Right cardiac atrium (tissue), 5 donors: ENCODE measurements at regions not wholly inside any gene's neighbourhood (a gene's known extent, or its start where the extent isn't known, plus 50 kb on each side); places are given as distances from the start of the nearest gene placed in this dataset.

Source experiments
- ATAC-seq, 2 donors: fragments of 200-7000 bp; cut with Tn5 transposase; one replicate each; pipeline versions ENCODE4 v1.8.0 to v1.9.1; 2020; ENCODE audit warnings: moderate library complexity in 2 of 2, mild to moderate bottlenecking in 1 of 2
- DNase-seq, 3 donors: peaks; one replicate each; pipeline ENCODE4 v3.0.0-alpha.2; 2020
- H3K27ac ChIP-seq: one replicate; pipeline ENCODE4 v1.5.1; 2013; ENCODE audit warnings: mild to moderate bottlenecking, low read length, control low read depth, moderate library complexity
- H3K27me3 ChIP-seq: one replicate; pipeline ENCODE4 v1.6.1; 2013; ENCODE audit not compliant: control insufficient read depth, insufficient read depth
- H3K4me1 ChIP-seq: one replicate; pipeline ENCODE4 v1.6.1; 2013; ENCODE audit warnings: low read length; ENCODE audit not compliant: control insufficient read depth, insufficient read depth
- H3K4me3 ChIP-seq: one replicate; pipeline ENCODE4 v1.5.1; 2013; ENCODE audit warnings: low read length, control low read depth
- H3K9me3 ChIP-seq: one replicate; pipeline ENCODE4 v1.6.1; 2013; ENCODE audit warnings: low read length; ENCODE audit not compliant: control insufficient read depth
- WGBS: extraction: QIAGEN DNeasy Blood & Tissue Kit; methylation state at CpG from one replicate; pipeline ENCODE4 v1.1.7; 2013; 5-methylcytosine and 5-hydroxymethylcytosine counted together
- intact Hi-C, 4 donors: fragments of 100-400 bp; cut with DNase I; formaldehyde crosslinking; loops; one replicate each; pipeline versions ENCODE4 v1.11.0 to v1.14.0; 2022 to 2023
- donor health status: healthy with polysubstance abuse.
- donor health status: DM: no; HTN: yes; CAD: no.
- donor health status: DM: no; HTN: no; CAD: no.
- donor health status: DM: no; HTN: yes; CAD: no; lungs with severe emphysema.
- donor health status: DM: yes; HTN: yes; CAD: no.

DNA sequence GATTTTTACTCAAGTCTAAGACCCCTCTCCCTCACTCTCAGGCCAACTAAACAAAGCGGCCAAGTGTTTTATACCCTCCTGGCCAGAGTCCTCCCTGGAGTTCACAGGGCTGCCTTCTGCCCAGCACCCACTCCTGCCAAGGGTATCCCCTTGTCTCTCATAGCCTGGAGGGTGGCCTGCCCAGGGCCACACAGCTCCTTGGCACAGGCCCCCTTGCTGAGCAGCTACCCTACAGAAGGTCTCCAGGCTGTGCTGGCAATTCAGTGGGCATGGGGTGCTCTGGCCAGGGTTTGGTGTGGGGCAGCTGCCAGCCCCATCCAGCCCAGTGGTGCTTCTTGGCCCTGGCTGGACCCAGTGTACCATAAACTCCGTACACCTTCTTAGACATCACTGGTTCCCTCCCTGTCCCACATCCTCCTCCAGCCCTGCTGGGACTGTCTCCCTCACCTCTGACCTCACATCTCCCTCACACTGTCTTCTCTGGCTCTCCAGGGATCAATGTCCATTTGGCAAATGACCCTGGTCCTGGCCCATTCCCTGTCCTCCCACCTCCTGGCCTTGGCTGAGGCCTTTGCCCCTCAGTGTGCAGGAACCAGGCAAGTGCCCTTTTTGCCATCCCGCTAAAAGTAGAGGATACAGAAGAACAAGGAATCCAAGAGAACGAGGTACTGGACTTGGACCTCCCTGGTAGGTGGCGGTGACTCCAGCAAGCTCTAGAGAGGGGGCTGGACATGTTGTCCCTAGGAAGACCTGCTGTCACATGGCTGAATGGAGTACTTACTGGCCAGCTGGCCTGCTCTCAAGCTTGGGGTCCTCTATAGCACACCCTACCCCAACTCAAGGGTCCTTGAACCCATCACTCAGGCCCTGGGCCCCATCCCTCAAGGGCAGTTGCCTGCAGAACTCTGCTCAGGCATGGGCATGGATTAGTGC lies 50.0 kb upstream of the TRPM1 start:
- intact Hi-C loops: no loop called here
- DNase-seq (no peak), ATAC-seq (peak in 1 of 2 donors; percentile 41)
- no peaks in the 10 kb centered on the region for H3K27me3 ChIP-seq
- H3K9me3 ChIP-seq: no peaks in the 10 kb centered on the region
- H3K4me3 ChIP-seq: no peak overlapping the region
- H3K27ac ChIP-seq: no peak overlapping the region
- H3K4me1 ChIP-seq: no peaks in the 10 kb centered on the region
- WGBS: 92% methylated on average over 5 of the region's 5 CpGs

DNA sequence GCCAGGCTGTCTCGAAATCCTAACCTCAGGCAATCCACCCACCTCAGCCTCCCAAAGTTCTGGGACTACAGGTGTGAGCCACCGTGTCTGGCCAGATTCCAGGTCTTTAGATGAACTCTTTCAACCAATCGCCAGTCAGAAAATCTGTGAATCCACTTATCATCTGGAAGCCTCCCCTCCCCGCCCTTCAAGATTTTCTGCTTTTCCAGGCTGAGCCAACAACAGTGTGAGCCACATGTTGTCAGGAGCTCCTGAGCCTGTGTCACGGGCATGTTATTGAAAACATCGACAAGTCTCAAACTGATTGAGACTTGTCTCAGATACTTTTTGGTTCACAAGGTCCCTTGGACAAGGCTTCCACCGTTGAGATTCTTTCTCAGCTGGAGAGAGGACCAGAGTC lies 52.0 kb upstream of the TRPM1 start:
- Histone ChIP-seq H3K4me1 (no peaks in the 10 kb centered on the region), H3K27me3 (no peaks in the 10 kb centered on the region), H3K4me3 (no peak overlapping the region), H3K9me3 (no peaks in the 10 kb centered on the region), H3K27ac (no peak overlapping the region)
- ATAC-seq: no peak
- WGBS: 77% methylated on average over 7 of the region's 7 CpGs
- DNase-seq: no peak
- intact Hi-C loops: no loop called here

DNA sequence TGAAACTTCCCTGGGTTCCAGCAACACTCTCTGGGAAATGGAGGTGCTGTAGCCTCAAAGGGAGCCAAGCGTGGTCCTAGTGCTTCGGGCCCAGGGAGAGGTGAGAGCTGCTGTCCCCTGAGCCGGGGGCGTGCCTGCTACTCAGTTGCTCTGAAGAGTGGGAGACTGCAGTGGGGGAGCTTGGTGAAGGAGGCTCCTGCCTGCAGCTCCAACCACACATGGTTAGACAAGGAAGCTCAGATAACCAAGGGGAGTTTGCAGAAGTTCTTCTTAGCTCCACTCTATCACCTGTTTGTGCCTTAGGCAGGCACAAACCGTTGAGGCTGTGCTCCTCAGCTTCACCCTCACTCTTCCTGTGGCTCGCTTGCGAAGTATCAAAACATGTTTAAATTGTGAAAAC lies 53.6 kb upstream of the TRPM1 start:
- Histone ChIP-seq H3K4me3 (no peak overlapping the region), H3K4me1 (no peaks in the 10 kb centered on the region), H3K27me3 (no peaks in the 10 kb centered on the region), H3K9me3 (no peaks in the 10 kb centered on the region), H3K27ac (no peak overlapping the region)
- ATAC-seq (no peak), DNase-seq (no peak)
- WGBS: 82% methylated on average over 7 of the region's 7 CpGs
- intact Hi-C loops: no loop called here

DNA sequence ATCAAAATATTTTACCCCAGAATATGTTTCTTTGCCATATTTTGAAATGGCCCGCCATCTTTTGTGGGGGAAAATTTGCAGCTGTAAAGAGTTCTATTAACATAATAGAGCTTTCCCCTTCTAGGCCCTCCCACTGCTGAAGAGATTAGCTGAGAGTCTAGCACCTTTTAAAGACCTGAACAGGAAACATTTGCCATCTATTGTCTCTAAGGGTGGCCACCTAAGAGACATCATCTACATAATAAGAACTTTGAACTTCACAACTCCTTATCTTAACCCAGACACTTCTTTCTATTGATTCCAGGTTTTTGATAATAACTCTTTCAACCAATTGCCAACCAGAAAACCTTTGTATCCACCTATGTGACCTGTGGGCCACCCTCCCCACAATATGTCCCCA lies 54.7 kb upstream of the TRPM1 start:
- ATAC-seq (no peak), DNase-seq (no peak)
- 100% methylated on average over 1 of the region's 1 CpG for WGBS
- Histone ChIP-seq H3K27ac (no peak overlapping the region), H3K4me1 (no peaks in the 10 kb centered on the region), H3K4me3 (no peak overlapping the region), H3K27me3 (no peaks in the 10 kb centered on the region), H3K9me3 (no peaks in the 10 kb centered on the region)
- intact Hi-C loops: no loop called here

DNA sequence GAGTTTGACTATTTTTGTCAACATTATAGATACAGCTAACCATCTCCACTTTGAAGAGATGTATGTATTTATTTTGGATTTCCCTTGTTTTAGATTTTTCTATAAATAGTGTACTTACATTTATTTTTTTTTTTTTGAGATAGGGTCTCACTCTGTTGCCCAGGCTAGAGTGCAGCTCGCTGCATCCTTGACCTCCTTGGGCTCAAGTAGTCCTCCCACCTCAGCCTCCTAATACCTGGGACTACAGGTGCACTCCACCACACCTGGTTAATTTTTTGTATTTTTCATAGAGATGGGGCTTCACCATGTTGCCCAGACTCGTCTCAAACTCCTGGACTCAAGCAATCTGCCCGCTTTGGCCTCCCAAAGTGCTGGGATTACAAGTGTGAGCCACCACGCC lies 55.3 kb upstream of the TRPM1 start:
- intact Hi-C loops: no loop called here
- Histone ChIP-seq H3K9me3 (no peaks in the 10 kb centered on the region), H3K4me3 (no peak overlapping the region), H3K4me1 (no peaks in the 10 kb centered on the region), H3K27me3 (no peaks in the 10 kb centered on the region), H3K27ac (no peak overlapping the region)
- DNase-seq: no peak
- no peak for ATAC-seq
- WGBS: 93% methylated on average over 4 of the region's 4 CpGs

DNA sequence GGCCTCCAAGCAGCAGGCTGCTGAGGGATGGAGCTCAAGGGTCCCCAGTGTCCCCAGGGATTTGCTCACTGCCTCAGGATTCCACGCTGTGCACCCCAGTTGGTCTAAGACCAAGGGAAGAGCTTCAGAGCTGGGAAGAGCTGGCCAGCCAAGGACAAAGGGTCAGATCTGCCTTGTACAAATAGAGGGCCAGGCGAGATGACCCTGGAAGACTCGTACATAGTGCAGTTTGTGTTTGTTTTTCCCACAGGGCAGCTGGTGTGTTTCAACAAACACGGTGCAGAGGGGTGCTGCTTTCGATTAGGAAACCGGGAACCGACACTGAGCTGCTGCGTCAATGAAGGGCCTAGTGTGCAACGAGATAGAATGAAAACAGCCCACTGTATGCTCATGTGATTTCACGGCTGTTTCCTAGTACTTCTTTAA lies 56.1 kb upstream of the TRPM1 start:
- Histone ChIP-seq H3K27me3 (no peaks in the 10 kb centered on the region), H3K4me3 (no peak overlapping the region), H3K4me1 (no peaks in the 10 kb centered on the region), H3K9me3 (no peaks in the 10 kb centered on the region), H3K27ac (no peak overlapping the region)
- 70% methylated on average over 10 of the region's 10 CpGs for WGBS
- DNase-seq (no peak), ATAC-seq (no peak)
- intact Hi-C loops: no loop called here

DNA sequence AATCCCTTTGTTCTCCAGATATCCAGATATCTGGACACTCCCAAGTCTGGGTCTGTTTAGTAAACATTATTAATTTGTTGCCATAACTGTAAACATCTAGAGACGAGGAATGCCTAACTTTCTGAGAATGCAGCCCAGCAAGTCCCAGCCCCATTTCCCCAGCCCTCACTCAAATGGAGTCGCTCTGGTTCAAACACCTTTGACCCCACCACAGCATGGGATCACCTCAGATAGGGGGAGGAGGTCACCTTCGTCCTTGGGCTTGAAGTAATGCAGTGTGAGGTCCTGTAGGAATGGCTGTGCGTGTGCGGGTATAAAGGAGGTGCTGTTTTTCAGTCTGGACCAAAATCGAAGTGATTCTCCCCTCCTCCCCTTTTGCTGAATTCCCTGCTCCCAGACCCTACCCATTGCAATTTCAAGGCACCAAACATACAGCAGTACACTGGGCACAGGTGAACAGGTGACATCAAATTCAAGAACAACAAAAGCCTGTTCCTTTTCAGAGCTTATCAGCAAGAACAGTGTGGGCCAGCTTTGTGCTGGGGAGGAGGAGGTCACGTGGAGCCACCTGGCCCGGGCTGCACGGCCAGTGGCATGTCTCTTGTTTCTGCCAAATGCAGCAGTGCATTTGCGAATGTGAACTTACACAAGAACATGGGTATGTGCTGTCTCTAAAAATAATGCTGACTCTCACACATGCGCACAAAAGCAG lies 57.5 kb upstream of the TRPM1 start:
- Histone ChIP-seq H3K9me3 (no peaks in the 10 kb centered on the region), H3K27me3 (no peaks in the 10 kb centered on the region), H3K27ac (no peak overlapping the region), H3K4me3 (no peak overlapping the region), H3K4me1 (no peaks in the 10 kb centered on the region)
- intact Hi-C loops: no loop called here
- no peak for DNase-seq
- 50% methylated on average over 11 of the region's 11 CpGs for WGBS
- ATAC-seq: peak in 1 of 2 donors; percentile 83

DNA sequence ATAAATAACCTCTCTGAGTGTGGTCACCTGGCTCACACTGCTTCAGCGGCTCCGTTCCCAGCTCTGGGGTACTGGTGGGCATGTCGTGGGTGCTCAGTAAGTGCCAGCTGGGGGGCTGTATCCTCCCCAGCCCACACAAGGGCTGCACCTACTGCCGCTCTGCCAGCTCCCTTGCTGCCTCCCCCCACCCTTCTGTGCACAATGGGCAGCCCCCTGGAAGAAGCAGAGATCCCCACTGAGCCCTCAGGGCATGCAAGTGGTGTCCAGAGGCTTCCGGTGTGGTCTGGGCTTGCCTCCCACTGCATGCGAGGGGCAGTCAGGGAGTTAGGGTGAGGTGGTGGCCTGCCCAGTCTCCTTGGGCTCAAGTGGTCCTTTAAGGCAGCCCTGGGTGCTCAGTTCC lies 58.3 kb upstream of the TRPM1 start:
- ATAC-seq: peak in 1 of 2 donors; percentile 7
- 79% methylated on average over 6 of the region's 6 CpGs for WGBS
- intact Hi-C loops: no loop called here

DNA sequence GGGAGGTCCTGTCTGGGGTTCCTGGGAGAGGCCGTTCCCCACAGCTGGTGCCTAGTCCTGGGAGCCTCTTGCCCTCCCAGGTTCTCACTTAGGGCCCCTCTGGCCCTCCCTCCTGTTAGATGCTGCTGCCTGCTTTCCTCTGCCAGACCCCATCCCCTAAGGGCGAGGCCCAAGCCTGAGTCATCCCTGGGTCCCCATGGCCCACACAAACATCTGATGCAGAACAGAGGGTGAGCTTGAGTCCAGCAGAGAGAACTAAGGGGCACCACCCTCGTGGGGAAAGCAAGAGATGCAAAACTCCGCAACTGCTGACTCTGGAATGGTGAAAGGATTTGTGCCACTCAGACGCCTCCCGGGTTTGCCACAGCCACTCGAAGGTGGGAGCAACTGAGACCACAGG lies 58.8 kb upstream of the TRPM1 start:
- 83% methylated on average over 7 of the region's 7 CpGs for WGBS

More for the DNA sequence above, 58.3 kb upstream of the TRPM1 start:
- no peak overlapping the region for H3K4me3 ChIP-seq
- no peaks in the 10 kb centered on the region for H3K9me3 ChIP-seq
- no peaks in the 10 kb centered on the region for H3K27me3 ChIP-seq
- H3K4me1 ChIP-seq: no peaks in the 10 kb centered on the region
- H3K27ac ChIP-seq: no peak overlapping the region
- DNase-seq: no peak

DNA sequence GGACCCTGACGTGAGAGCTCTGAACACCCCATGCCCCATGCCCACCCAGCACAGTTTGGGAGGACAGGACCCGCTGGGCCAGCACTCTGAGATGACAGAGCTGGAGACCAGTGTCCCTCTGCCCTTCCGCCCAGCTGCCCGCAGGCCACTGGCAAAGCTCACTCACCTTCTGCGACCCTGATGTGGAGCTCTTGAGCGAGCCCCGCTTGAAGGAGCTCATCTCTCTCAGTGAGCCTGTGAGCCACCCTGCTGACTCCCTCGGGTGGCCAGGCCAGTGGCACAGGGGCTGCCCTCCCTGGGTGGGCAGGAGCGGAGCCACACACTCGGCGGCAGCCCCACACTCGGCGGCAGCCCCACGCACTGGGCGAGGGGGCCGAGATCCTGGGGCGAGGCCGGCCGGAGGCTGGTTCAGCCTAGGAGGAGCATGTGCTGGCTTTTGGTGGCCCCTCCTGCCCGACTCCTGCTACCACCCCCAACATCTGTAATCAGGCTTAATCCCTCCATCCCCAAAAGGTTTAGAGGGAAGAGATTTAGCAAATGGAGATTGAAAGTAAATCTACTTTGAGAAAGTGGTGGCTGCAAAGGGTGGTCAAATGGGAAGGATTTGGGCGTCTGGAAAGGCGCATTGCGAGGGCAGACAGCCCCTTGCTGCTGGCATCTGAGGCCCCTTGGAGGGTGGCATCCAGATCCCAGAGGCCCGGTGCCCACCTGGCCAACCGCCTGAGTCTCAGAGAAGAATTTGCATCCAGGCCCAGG lies 59.4 kb upstream of the TRPM1 start:
- no peak overlapping the region for H3K27ac ChIP-seq
- no peaks in the 10 kb centered on the region for H3K9me3 ChIP-seq
- no peak overlapping the region for H3K4me3 ChIP-seq
- WGBS: 86% methylated on average over 25 of the region's 25 CpGs
- H3K27me3 ChIP-seq: no peaks in the 10 kb centered on the region
- intact Hi-C loops: no loop called here
- H3K4me1 ChIP-seq: no peaks in the 10 kb centered on the region
- ATAC-seq (no peak), DNase-seq (no peak)

More for the DNA sequence above, 58.8 kb upstream of the TRPM1 start:
- Histone ChIP-seq H3K27me3 (no peaks in the 10 kb centered on the region), H3K4me1 (no peaks in the 10 kb centered on the region), H3K4me3 (no peak overlapping the region), H3K9me3 (no peaks in the 10 kb centered on the region), H3K27ac (no peak overlapping the region)
- intact Hi-C loops: no loop called here
- DNase-seq (no peak), ATAC-seq (no peak)

DNA sequence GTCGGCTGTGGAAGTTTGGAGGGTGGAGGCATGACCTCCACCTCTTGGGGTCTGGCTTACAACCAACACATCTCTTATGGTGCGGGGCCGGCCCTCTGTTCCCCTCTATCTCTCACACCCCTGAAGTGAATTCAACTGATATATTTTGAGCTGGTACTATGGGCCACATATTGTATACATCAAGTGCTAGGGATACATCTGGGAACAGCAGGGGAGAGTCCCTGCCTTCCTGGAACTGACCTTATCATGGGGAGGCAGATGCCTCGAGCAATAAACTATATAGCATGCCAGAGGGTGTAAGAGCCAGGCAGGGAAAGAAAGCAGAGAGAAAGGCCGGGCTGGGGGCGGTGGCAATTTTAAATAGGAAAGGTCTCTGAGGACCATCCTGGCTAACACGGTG lies 60.4 kb upstream of the TRPM1 start:
- 86% methylated on average over 7 of the region's 7 CpGs for WGBS
- intact Hi-C loops: no loop called here
- no peaks in the 10 kb centered on the region for H3K9me3 ChIP-seq
- DNase-seq (no peak), ATAC-seq (no peak)
- no peak overlapping the region for H3K27ac ChIP-seq
- H3K4me3 ChIP-seq: no peak overlapping the region
- H3K4me1 ChIP-seq: no peaks in the 10 kb centered on the region
- H3K27me3 ChIP-seq: no peaks in the 10 kb centered on the region
